Small intestine (tissue), 7 donors: ENCODE measurements at regions not wholly inside any gene's neighbourhood (a gene's known extent, or its start where the extent isn't known, plus 50 kb on each side); places are given as distances from the start of the nearest gene placed in this dataset.

ENCODE experiments used
- DNase-seq, 2 donors: peaks; one replicate each; pipeline versions ENCODE4 v3.0.0 to v3.0.0-alpha.2; 2013
- FAIRE-seq: peaks from 2 replicates; lab custom pipeline; 2012; peaks lifted over from hg19 to GRCh38; lab: Jason Lieb, UNC
- H3K27ac ChIP-seq, 3 donors: one replicate each; pipeline ENCODE4 v1.5.1; 2013; ENCODE audit warnings: low read length in 2 of 3, mild to moderate bottlenecking in 2 of 3, control low read depth in 1 of 3, inconsistent platforms in 1 of 3, low read depth in 1 of 3, moderate library complexity in 1 of 3
- H3K27me3 ChIP-seq, 3 donors: one replicate each; pipeline ENCODE4 v1.6.1; 2013; ENCODE audit warnings: low read length in 3 of 3, inconsistent platforms in 1 of 3; ENCODE audit not compliant: control insufficient read depth in 3 of 3, insufficient read depth in 3 of 3
- H3K36me3 ChIP-seq, 3 donors: one replicate each; pipeline ENCODE4 v1.6.1; 2013; ENCODE audit warnings: low read length in 3 of 3, inconsistent platforms in 1 of 3, low read depth in 1 of 3, mild to moderate bottlenecking in 1 of 3, moderate library complexity in 1 of 3; ENCODE audit not compliant: control insufficient read depth in 3 of 3, insufficient read depth in 2 of 3
- H3K4me1 ChIP-seq, 3 donors: one replicate each; pipeline ENCODE4 v1.6.1; 2013; ENCODE audit warnings: low read length in 2 of 3, inconsistent platforms in 1 of 3, low read depth in 1 of 3, mild to moderate bottlenecking in 1 of 3, moderate library complexity in 1 of 3; ENCODE audit not compliant: control insufficient read depth in 3 of 3, insufficient read depth in 2 of 3
- H3K4me3 ChIP-seq, 3 donors: one replicate each; pipeline ENCODE4 v1.5.1; 2013; ENCODE audit warnings: low read length in 3 of 3, control low read depth in 1 of 3, inconsistent platforms in 1 of 3, low read depth in 1 of 3, mild to moderate bottlenecking in 1 of 3, moderate library complexity in 1 of 3
- H3K9me3 ChIP-seq, 2 donors: one replicate each; pipeline ENCODE4 v1.6.1; 2013; ENCODE audit warnings: low read depth in 1 of 2, low read length in 1 of 2; ENCODE audit not compliant: control insufficient read depth in 2 of 2, insufficient read depth in 1 of 2
- WGBS, 3 donors: extraction: QIAGEN DNeasy Blood & Tissue Kit; methylation state at CpG; one replicate each; pipeline ENCODE4 v1.1.7; 2013; 5-methylcytosine and 5-hydroxymethylcytosine counted together
- donor health status: healthy with polysubstance abuse.
- donor health status: control.
- donor health status: control.
- donor health status: Bipolar disorder and iron deficiency.
- donor health status: healthy.

DNA sequence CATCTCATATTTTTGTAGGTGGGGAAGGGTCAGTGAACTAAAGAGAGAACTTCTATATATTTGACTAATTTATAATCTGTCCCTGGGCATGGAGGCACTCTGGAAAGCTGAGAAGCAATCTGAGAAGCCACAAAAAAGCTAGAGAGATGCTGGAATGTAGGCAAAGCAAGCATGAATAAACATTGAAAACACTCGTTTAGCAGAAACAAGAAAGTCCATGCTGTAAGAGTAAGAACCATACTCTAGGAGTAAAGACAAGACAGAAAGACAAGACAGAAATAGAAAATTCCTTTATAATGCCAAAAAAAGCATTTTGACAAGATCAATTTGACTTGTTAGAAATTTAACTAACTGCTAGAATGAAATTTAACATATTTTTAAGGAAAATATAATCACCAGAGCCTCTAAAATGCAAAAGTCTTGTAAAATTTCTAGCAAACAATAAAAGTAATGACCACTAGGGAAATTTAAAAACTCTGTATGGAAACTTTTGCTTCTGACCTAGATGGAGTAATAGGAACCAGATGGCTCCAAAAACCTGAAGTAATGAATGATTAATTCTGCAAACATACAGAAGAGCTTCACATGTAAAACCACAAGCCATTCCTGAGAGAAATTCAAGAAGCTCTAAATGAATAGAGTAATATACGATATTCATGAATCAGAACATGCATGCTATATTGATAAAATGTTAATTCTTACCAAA is 625.7 kb upstream of the PTCHD4 start:
- Histone ChIP-seq H3K27me3 (no peaks in the 10 kb centered on the region), H3K36me3 (no peaks in the 10 kb centered on the region), H3K4me3 (no peak overlapping the region), H3K27ac (no peak overlapping the region), H3K9me3 (no peaks in the 10 kb centered on the region), H3K4me1 (no peaks in the 10 kb centered on the region)
- FAIRE-seq (no peak), DNase-seq (no peak)
- WGBS, 3 donors: 60 to 69% (median 64%) methylated on average over 2 of the region's 2 CpGs

GRCh38 chr6:48735846-48736245 is 624.8 kb upstream of the PTCHD4 start:
- Histone ChIP-seq H3K4me3 (no peak overlapping the region), H3K9me3 (no peaks in the 10 kb centered on the region), H3K27ac (no peak overlapping the region), H3K4me1 (no peaks in the 10 kb centered on the region), H3K27me3 (no peaks in the 10 kb centered on the region), H3K36me3 (no peaks in the 10 kb centered on the region)
- FAIRE-seq (no peak), DNase-seq (no peak)
- WGBS, 3 donors: 75 to 85% (median 76%) methylated on average over 1 of the region's 1 CpG

DNA sequence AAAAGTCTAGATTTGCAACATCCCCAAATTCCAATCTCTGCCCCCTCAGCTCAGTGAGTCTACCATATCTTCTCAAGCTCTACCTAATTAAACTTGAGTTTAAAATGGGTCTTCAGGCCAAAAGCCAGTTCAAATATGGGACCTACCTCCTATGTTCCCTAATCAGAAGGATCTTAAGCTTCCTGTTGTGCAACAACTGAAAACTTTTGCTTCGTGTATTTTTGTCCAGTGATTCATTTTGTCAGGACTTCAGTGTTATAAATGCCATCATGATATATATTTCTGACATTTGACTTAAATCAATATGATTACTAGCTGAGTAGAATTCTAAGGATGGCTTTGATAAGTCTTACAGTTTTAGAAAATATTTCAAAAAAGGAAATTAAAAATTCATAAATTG is 622.6 kb upstream of the PTCHD4 start:
- no peak overlapping the region for H3K4me3 ChIP-seq
- FAIRE-seq (no peak), DNase-seq (no peak)
- 47 to 62% (median 52%) methylated on average over 1 of the region's 1 CpG for WGBS, 3 donors
- peaks cover 0 to 11% of the 10 kb centered on the region in 2 donors for H3K9me3 ChIP-seq
- H3K36me3 ChIP-seq: no peaks in the 10 kb centered on the region
- no peaks in the 10 kb centered on the region for H3K4me1 ChIP-seq
- H3K27me3 ChIP-seq: no peaks in the 10 kb centered on the region
- H3K27ac ChIP-seq: no peak overlapping the region

DNA sequence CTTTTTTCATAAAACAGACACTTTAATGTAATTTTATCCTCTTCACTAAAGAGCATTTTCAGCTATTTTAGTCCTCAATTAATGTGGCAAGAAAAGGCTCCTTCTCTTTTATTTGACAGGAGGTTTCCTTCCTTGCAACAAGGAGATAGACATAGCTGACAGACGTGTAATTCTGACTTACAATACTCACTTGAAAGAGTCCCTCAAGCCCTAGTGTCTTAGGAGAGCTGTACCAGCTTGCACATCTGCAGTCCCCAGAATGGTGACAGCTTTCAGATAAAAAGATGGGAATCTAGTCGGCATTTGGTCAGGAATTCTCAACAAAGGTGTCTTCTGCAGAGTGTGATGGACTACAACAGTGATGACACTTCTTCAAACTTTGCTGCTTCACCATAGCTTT is 603.7 kb upstream of the PTCHD4 start:
- H3K27me3 ChIP-seq: no peaks in the 10 kb centered on the region
- H3K9me3 ChIP-seq: no peaks in the 10 kb centered on the region
- no peaks in the 10 kb centered on the region for H3K36me3 ChIP-seq
- H3K4me3 ChIP-seq: no peak overlapping the region
- FAIRE-seq (no peak), DNase-seq (no peak)
- 52 to 66% (median 62%) methylated on average over 2 of the region's 2 CpGs for WGBS, 3 donors
- H3K27ac ChIP-seq: no peak overlapping the region
- no peaks in the 10 kb centered on the region for H3K4me1 ChIP-seq

DNA sequence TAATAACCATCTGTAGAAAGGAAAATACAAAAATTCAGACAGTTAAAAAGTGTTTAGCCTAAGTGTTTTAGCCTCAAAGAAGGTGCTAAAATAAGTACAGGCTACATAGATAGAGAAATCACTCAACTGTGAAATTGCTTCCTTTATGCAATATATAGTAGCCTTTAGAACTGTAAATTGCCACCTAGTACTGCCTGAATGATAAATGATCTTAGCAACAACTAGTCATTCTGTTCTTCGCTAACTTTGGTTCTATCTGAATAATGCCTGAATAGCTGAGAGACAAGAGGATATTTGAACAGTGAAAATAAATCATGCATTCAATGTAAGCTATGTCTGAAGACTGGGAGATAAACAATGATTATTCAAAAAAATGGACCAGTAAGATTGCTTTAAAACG is 603.3 kb upstream of the PTCHD4 start:
- Histone ChIP-seq H3K9me3 (no peaks in the 10 kb centered on the region), H3K36me3 (no peaks in the 10 kb centered on the region), H3K27ac (no peak overlapping the region), H3K27me3 (no peaks in the 10 kb centered on the region), H3K4me1 (no peaks in the 10 kb centered on the region), H3K4me3 (no peak overlapping the region)
- WGBS, 3 donors: 58 to 67% (median 64%) methylated on average over 2 of the region's 2 CpGs
- DNase-seq: no peak
- no peak for FAIRE-seq

DNA sequence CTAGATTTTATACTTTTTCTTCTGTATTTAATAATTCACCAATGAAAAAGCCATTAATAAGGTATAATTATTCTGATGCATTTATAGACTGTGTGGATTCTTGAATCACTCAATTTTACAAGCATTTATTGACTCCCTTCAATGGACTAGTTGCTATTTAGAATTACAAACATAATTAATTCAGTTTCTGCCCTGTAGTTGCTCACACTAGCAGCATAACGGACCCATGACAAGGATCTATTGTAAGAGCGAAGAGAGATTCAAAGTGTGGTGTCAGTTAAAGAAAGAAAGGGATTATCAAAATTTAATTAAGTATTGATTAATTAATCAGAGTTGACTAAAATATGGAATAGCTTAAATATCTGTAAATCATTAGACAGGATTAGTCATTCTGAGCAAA is 602.6 kb upstream of the PTCHD4 start:
- H3K4me3 ChIP-seq: no peak overlapping the region
- DNase-seq: no peak
- 75 to 86% (median 81%) methylated on average over 2 of the region's 2 CpGs for WGBS, 3 donors
- no peaks in the 10 kb centered on the region for H3K4me1 ChIP-seq
- no peaks in the 10 kb centered on the region for H3K36me3 ChIP-seq
- FAIRE-seq: no peak
- no peaks in the 10 kb centered on the region for H3K9me3 ChIP-seq
- H3K27ac ChIP-seq: no peak overlapping the region
- H3K27me3 ChIP-seq: no peaks in the 10 kb centered on the region

DNA sequence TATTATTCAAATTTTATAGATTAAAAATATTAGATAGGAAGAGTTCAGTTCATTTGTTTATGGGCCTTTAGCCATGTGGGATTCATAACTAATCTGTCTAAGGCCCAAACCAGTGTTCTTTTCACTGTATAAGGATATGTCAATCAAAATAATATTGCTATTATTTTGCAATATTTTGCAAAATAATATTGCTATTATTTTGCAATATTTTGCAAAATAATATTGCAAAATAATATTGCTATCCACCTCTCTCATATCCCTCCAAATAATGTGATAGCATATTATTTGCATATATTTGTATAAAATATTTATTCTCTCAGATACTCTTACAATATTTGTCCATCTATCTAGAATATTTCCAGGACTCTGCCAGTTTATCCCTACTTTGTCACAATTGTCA is 595.3 kb upstream of the PTCHD4 start:
- Histone ChIP-seq H3K4me1 (no peaks in the 10 kb centered on the region), H3K27me3 (no peaks in the 10 kb centered on the region), H3K4me3 (no peak overlapping the region), H3K36me3 (no peaks in the 10 kb centered on the region), H3K9me3 (peaks cover 0 to 2% of the 10 kb centered on the region in 2 donors), H3K27ac (no peak overlapping the region)
- FAIRE-seq (no peak), DNase-seq (no peak)

GRCh38 chr6:48701572-48701971 is 590.6 kb upstream of the PTCHD4 start:
- WGBS, 3 donors: 88 to 91% (median 91%) methylated on average over 15 of the region's 15 CpGs
- H3K4me1 ChIP-seq: no peaks in the 10 kb centered on the region
- H3K36me3 ChIP-seq: no peaks in the 10 kb centered on the region
- H3K27ac ChIP-seq: no peak overlapping the region
- H3K9me3 ChIP-seq: peaks cover 0 to 3% of the 10 kb centered on the region in 2 donors
- H3K27me3 ChIP-seq: no peaks in the 10 kb centered on the region
- H3K4me3 ChIP-seq: no peak overlapping the region
- FAIRE-seq: no peak
- DNase-seq: no peak

- WGBS, 3 donors: 75 to 78% (median 77%) methylated on average over 3 of the region's 3 CpGs
- no peaks in the 10 kb centered on the region for H3K27me3 ChIP-seq
- H3K36me3 ChIP-seq: no peaks in the 10 kb centered on the region
- no peak overlapping the region for H3K4me3 ChIP-seq
- H3K4me1 ChIP-seq: no peaks in the 10 kb centered on the region
- DNase-seq (no peak), FAIRE-seq (no peak)
- peaks cover 0 to 14% of the 10 kb centered on the region in 2 donors for H3K9me3 ChIP-seq
- H3K27ac ChIP-seq: no peak overlapping the region
Measured at GRCh38 chr6:48695872-48696271, 584.9 kb upstream of the PTCHD4 start.
